Heart left ventricle (tissue), 16 donors: ENCODE measurements at regions not wholly inside any gene's neighbourhood (a gene's known extent, or its start where the extent isn't known, plus 50 kb on each side); places are given as distances from the start of the nearest gene placed in this dataset.
"Not testable (repeated sequence)": the region's sequence is repeated elsewhere in the genome, so short reads cannot be mapped to it uniquely, and the experiment has no call there.

ENCODE experiments used
- ATAC-seq, 4 donors: fragments of 200-7000 bp; cut with Tn5 transposase; one replicate each; pipeline ENCODE4 v1.9.1; 2020 to 2022; ENCODE audit warnings: moderate library complexity in 4 of 4, mild to moderate bottlenecking in 3 of 4, moderate number of reproducible peaks in 1 of 4
- DNase-seq, 5 donors: peaks; one replicate each; pipeline ENCODE4 v3.0.0-alpha.2; 2020
- H3K27ac ChIP-seq, 12 donors: fragments of 200-600 bp; sonication (generic) in 4 of 12; one replicate each; pipeline versions ENCODE4 v1.5.0 to v1.8.0; 2016 to 2022; ENCODE audit warnings: mild to moderate bottlenecking in 2 of 12
- H3K27me3 ChIP-seq, 9 donors: fragments of 200-600 bp; sonication (generic) in 2 of 9; one replicate each; pipeline versions ENCODE4 v1.5.1 to v1.8.0; 2016 to 2022; ENCODE audit warnings: mild to moderate bottlenecking in 3 of 9
- H3K36me3 ChIP-seq, 9 donors: fragments of 200-600 bp; sonication (generic) in 2 of 9; one replicate each; pipeline versions ENCODE4 v1.5.0 to v1.8.0; 2018 to 2022; ENCODE audit warnings: mild to moderate bottlenecking in 2 of 9
- H3K4me1 ChIP-seq, 12 donors: fragments of 200-600 bp; sonication (generic) in 4 of 12; one replicate each; pipeline versions ENCODE4 v1.5.0 to v1.8.0; 2016 to 2022; ENCODE audit warnings: mild to moderate bottlenecking in 3 of 12
- H3K4me3 ChIP-seq, 12 donors: fragments of 200-600 bp; sonication (generic) in 4 of 12; one replicate each; pipeline versions ENCODE4 v1.5.0 to v1.8.0; 2017 to 2022; ENCODE audit warnings: mild to moderate bottlenecking in 9 of 12, moderate library complexity in 4 of 12
- H3K9me3 ChIP-seq, 12 donors: fragments of 200-600 bp; sonication (generic) in 4 of 12; one replicate each; pipeline versions ENCODE4 v1.5.0 to v1.8.0; 2016 to 2022; ENCODE audit warnings: mild to moderate bottlenecking in 1 of 12
- POLR2A ChIP-seq, 2 donors: fragments of 450-650 bp; IDR thresholded peaks; one replicate each; pipeline ENCODE4 v1.6.1; 2017; ENCODE audit warnings: antibody characterized with exemption in 2 of 2, mild to moderate bottlenecking in 2 of 2, moderate library complexity in 2 of 2
- WGBS, 4 donors: extraction: QIAGEN DNeasy Blood & Tissue Kit in 2 of 4; methylation state at CpG; one replicate each; pipeline versions ENCODE4 v1.1.5 to v1.1.7; 2013 to 2018; 5-methylcytosine and 5-hydroxymethylcytosine counted together
- intact Hi-C, 10 donors: fragments of 100-400 bp; cut with DNase I; formaldehyde crosslinking; loops; one replicate each; pipeline versions ENCODE4 v1.11.1 to v1.14.2; 2022
- TF ChIP-seq, protein P1 (sequence below), 12 donors: fragments of 200-600 bp; sonication (generic) in 4 of 12; IDR thresholded peaks; one replicate each; pipeline versions ENCODE4 v1.5.0 to v1.8.0; 2018 to 2022; ENCODE audit warnings: antibody characterized with exemption in 12 of 12, mild to moderate bottlenecking in 5 of 12
- donor health status: ischemic (EF 13 %, LVEDD 7.1; RV severe dilation, severe dysfunction).
- donor health status: healthy with polysubstance abuse.
- donor health status: DM: no; HTN: yes; CAD: no.
- donor health status: DM: no; HTN: no; CAD: no.
- donor health status: ischemic (EF 25% LVEDD 6.9; RV normal size, moderate dysfunction).
- donor health status: ischemic (EF 25% LVEDD 5.7; RV mildly dilated, moderate dysfunction).
- donor health status: healthy.
- donor health status: DM: yes; HTN: yes; CAD: no.
- donor health status: ischemic (EF 35%, LVEDD 5.7; RV mildly dilated, moderate dysfunction).
- donor health status: nonischemic (EF 11% LVEDD 7.7; RV severe dilation, severe dysfunction).
- donor health status: DM: yes; HTN: yes; CAD: no.
- donor health status: PGD.
- donor health status: ischemic (EF 29% LVEDD 5.4; RV normal size, mild dysfunction).
- donor health status: nonischemic (EF 23%, LVEDD 6.1; RV moderate dilation, normal function).

DNA sequence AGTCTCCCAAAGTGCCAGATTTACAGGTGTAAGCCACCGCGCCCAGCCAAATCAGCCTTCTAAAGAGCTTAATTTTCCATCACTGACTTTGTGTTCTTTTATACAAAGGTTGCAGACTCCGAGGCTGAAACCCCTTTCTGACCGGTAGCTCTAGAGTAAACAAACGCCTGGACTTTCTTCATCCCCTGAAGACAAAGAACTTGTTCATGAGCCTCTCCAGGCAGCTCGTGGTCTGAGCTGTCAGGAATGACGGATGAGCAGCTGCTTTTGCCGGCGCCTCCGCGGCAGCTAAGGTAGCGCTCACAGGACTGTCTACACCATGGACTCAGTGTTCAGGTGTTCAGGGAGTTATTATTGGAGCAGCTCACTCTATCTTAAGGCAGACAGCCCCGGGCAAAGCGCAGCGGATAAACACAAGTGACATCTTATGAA is 128.5 kb upstream of the ERRFI1 start:
- no peaks in the 10 kb centered on the region for H3K9me3 ChIP-seq
- H3K36me3 ChIP-seq: no peaks in the 10 kb centered on the region
- 52 to 63% (median 56%) methylated on average over 15 of the region's 15 CpGs for WGBS, 4 donors
- peaks cover 0 to 13% (median 0%) of the 10 kb centered on the region in 12 donors for H3K4me1 ChIP-seq
- no peak overlapping the region for H3K4me3 ChIP-seq
- ATAC-seq (no peak), DNase-seq (no peak)
- no peak overlapping the region for H3K27ac ChIP-seq
- TF ChIP-seq, protein P1, sequence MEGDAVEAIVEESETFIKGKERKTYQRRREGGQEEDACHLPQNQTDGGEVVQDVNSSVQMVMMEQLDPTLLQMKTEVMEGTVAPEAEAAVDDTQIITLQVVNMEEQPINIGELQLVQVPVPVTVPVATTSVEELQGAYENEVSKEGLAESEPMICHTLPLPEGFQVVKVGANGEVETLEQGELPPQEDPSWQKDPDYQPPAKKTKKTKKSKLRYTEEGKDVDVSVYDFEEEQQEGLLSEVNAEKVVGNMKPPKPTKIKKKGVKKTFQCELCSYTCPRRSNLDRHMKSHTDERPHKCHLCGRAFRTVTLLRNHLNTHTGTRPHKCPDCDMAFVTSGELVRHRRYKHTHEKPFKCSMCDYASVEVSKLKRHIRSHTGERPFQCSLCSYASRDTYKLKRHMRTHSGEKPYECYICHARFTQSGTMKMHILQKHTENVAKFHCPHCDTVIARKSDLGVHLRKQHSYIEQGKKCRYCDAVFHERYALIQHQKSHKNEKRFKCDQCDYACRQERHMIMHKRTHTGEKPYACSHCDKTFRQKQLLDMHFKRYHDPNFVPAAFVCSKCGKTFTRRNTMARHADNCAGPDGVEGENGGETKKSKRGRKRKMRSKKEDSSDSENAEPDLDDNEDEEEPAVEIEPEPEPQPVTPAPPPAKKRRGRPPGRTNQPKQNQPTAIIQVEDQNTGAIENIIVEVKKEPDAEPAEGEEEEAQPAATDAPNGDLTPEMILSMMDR (IDR thresholded peaks at IDR 0.05): no peak
- TF ChIP-seq POLR2A (IDR thresholded peaks at IDR 0.05): no peak
- intact Hi-C loops: no loop called here
- H3K27me3 ChIP-seq: no peaks in the 10 kb centered on the region

DNA sequence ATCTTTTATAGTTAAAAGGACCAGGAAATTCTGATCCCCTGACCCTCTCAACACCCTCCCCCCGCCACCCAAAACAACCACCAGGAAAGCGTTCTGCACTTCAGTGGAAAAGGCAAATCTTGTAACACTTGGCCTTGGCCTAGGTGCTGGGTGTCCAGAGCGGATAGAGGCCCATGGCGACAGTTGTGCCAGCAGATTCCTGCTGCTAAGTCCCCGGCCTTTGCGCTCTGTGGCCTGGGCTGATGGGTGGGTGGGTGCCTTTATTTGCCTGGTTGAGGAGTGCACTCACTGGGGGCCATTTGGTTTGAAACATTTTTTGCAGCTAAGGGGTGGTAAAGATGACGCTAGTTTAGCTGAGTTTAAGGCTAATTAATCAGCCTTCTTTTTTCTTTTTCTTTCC is 127.9 kb upstream of the ERRFI1 start:
- DNase-seq (no peak), ATAC-seq (no peak)
- Histone ChIP-seq H3K4me3 (no peak overlapping the region), H3K36me3 (no peaks in the 10 kb centered on the region), H3K9me3 (no peaks in the 10 kb centered on the region), H3K27me3 (no peaks in the 10 kb centered on the region), H3K27ac (no peak overlapping the region), H3K4me1 (peaks cover 0 to 13% (median 0%) of the 10 kb centered on the region in 12 donors)
- WGBS, 4 donors: 95 to 98% (median 96%) methylated on average over 7 of the region's 7 CpGs
- TF ChIP-seq POLR2A (IDR thresholded peaks at IDR 0.05): no peak
- TF ChIP-seq, protein P1 (IDR thresholded peaks at IDR 0.05): no peak
- intact Hi-C loops: no loop called here

DNA sequence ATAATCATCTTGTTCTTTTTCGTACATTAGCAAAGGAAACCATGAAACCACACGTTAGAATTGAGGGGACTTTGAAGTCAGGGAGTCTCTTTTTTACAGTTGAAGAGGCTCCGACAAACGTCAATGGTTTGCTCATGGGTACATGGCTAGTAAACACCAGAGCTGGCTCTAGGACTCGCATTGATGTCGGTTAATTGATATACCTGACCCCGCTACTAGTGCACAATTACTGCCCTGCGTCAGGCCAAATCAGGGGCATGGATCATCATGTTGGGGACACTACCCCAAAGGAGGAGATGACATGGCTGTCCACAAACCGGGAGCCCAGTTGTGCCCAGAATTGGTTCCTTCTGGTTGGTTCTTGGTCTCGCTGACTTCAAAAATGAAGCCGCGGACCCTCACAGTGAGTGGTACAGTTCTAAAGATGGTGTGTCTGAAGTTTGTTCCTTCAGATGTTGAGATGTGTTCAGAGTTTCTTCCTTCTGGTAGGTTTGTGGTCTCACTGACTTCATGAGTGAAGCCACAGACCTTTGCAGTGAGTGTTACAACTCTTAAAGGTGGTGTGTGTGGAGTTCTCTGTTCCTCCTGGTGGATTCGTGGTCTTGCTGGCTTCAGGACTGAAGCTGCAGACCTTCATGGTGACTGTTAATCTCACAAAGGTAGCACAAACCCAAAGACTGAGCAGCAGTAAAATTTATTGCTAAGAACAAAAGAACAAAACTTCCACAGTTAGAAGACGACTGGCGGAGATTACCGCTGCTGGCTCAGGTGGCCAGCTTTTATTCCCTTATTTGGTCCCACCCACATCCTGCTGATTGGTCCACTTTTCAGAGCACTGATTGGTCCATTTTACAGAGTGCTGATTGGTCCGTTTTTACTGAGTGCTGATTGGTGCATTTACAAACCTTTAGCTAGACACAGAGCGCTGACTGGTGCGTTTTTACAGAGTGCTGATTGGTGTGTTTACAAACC is 126.9 kb upstream of the ERRFI1 start:
- intact Hi-C loops: no loop called here
- ATAC-seq (no peak), DNase-seq (no peak)
- no peak overlapping the region for H3K4me3 ChIP-seq
- WGBS, 4 donors: 85 to 92% (median 91%) methylated on average over 19 of the region's 19 CpGs
- TF ChIP-seq, protein P1 (IDR thresholded peaks at IDR 0.05): no peak
- TF ChIP-seq POLR2A (IDR thresholded peaks at IDR 0.05): no peak
- H3K4me1 ChIP-seq: peaks cover 0 to 13% (median 0%) of the 10 kb centered on the region in 12 donors
- H3K36me3 ChIP-seq: no peaks in the 10 kb centered on the region
- no peaks in the 10 kb centered on the region for H3K9me3 ChIP-seq
- peak overlapping the region in 1 of 12 donors; percentile 83 for H3K27ac ChIP-seq
- H3K27me3 ChIP-seq: no peaks in the 10 kb centered on the region

DNA sequence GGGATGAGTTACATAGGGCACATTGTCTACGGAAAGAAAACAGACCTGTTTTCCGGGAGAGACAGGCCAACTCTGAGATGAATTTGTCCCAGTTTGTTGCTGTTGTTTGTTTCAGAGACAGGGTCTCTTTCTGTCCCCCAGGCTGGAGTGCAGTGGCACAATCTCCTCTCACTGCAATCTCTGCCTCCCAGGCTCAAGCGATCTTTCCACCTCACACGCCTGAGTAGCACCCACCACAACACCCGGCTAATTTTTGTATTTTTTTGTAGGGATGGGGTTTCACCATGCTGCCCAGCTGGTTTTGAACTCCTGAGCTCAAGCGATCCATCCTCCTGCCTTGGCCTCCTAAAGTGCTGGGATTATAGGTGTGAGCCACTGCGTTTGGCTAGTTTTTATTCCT is 125.5 kb upstream of the ERRFI1 start:
- no peak for ATAC-seq
- no peak overlapping the region for H3K27ac ChIP-seq
- no peaks in the 10 kb centered on the region for H3K27me3 ChIP-seq
- H3K4me3 ChIP-seq: no peak overlapping the region
- 83 to 88% (median 84%) methylated on average over 7 of the region's 7 CpGs for WGBS, 4 donors
- no peaks in the 10 kb centered on the region for H3K36me3 ChIP-seq
- intact Hi-C loops: no loop called here
- no peak for DNase-seq
- peaks cover 0 to 20% (median 0%) of the 10 kb centered on the region in 12 donors for H3K4me1 ChIP-seq
- TF ChIP-seq, protein P1 (IDR thresholded peaks at IDR 0.05): no peak
- TF ChIP-seq POLR2A (IDR thresholded peaks at IDR 0.05): no peak
- H3K9me3 ChIP-seq: no peaks in the 10 kb centered on the region

DNA sequence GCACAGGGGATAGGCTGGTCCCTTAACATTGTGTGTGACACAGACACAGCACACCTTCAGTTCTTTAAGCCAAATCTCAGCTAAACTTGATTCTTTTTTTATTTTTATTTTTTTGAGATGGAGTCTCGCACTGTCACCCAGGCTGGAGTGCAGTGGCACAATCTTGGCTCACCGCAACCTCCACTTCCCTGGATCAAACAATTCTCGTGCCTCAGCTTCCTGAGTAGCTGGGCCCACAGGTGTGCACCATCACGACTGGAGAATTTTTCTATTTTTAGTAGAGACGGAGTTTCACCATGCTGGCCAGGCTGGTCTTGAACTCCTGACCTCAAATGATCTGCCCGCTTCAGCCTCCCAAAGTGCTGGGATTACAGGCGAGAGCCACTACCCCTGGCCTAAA is 123.6 kb upstream of the ERRFI1 start:
- H3K36me3 ChIP-seq, H3K27me3 ChIP-seq, H3K27ac ChIP-seq, DNase-seq, H3K4me3 ChIP-seq, intact Hi-C loops, H3K9me3 ChIP-seq, ATAC-seq: not testable (repeated sequence)
- H3K4me1 ChIP-seq: peaks cover 0 to 13% (median 0%) of the 10 kb centered on the region in 12 donors
- 78 to 80% (median 79%) methylated on average over 7 of the region's 7 CpGs for WGBS, 4 donors
